ENCODE measurements at regions not wholly inside any gene's neighbourhood (a gene's known extent, or its start where the extent isn't known, plus 50 kb on each side); places are given as distances from the start of the nearest gene placed in this dataset.

DNA sequence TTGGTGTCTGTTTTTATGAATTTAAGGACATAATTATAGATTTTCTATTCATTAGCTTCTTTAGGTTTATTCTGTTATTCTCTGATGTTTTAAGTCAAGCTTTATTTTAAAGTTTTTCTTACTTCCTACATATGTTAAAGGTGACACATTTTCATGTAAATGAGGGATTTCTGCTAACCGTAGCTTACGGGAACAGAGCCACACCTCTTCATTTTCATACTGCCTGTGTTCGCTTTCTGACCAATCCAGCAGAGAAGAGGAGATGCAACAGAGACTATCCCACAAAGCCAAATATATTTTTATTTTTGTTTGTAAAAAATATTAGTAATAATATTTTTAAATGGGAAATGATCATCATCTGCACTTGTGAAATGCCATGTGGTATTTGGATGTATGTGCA is 774.1 kb downstream of the BRD1 start:
- TF ChIP-seq CTCF (IDR thresholded peaks at IDR 0.05; ENCODE audit: low read length), result no peak
- no peak for TF ChIP-seq EZH2 (optimal IDR thresholded peaks at IDR 0.05; ENCODE audit: low read depth, low read length)
- no peak for TF ChIP-seq EZH2phosphoT487 (IDR thresholded peaks at IDR 0.05; ENCODE audit: low read length)

Measured in MM.1S (cell line).